ENCODE measurements at regions not wholly inside any gene's neighbourhood (a gene's known extent, or its start where the extent isn't known, plus 50 kb on each side); places are given as distances from the start of the nearest gene placed in this dataset.

DNA sequence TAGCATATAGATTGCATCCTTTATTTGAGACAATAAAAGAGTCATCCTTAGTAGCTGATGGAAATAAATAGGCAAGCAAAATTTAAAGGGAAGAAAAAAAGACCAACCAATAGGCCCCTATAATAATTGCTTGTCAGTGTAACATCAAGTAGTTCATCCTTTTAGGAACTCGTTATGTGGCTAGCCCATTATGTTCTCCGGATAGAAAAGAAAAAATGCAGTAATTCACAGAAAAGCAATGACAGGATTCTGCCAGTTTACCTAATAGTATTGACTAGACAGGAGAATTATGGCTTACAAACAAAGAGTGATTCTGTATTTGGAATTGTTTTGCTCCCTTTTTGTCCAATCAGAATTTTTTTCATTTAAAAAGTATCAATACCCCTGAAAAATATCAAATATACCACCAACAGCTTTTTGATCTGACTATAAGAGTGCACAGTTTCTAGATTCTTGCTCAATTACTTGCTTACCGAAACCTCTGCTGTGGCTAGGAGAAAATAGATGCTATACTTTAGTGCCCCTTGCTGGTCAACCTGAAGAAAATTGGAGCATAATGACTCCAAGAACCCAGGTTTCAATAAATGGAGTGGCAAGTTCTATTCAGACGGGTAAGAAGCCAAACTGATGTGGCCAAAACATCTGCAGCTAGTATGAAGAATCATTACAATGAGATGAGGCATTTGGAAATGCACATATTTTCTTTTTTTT, 91.5 kb upstream of the SASH1 start:
- DNase-seq, result no peak

DNA sequence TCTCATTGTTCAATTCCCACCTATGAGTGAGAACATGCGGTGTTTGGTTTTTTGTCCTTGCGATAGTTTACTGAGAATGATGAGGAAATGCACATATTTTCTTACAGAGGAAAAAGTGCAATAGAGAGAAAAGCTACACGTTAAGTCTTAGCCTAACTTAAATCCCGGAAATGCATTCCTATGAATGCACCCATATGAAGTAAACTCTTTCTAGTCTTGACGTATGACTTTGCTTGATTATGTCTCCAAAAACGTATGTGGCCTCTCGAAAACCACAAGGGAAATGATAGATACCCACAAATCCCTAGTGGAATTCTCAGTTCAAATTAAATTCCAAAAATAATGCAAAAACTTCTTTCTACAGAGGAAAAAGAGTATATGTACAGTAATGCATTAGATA, 90.7 kb upstream of the SASH1 start:
- DNase-seq, result no peak

DNA sequence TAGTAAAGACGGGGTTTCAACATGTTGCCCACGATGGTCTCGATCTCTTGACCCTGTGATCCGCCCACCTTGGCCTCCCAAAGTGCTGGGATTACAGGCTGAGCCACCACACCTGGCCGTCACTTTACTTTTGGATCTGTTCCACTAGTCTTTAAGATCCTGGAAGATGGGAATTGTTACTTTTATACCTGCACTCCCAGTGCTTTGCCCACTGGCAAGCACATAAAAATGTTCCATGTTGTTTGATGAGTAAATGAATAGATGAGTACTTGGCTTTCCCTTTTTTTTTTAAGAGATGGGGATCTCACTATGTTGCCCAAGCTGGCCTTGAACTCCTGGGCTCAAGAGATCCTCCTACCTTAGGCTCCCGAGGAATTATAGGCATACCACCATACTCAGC, 84.8 kb upstream of the SASH1 start:
- DNase-seq, result no peak

DNA sequence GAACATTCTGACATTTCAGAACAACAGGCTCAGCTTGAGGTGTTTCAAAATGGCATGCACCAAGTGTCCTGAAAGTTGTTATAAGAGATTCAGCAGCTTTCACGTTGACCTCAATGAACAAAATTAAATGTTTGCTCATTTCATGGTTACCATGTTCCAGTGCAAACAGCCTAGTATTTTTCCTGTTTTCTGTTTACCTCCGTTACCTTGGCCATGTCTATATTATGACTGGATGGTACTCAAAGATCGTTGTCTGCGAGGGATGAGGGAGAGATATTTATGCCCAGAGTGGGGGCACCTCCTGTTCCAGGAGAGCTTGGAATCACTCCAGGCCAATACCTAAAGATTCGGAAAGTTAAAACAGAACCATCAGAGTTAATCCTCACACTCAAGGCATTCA, 83.8 kb upstream of the SASH1 start:
- DNase-seq, result no peak

DNA sequence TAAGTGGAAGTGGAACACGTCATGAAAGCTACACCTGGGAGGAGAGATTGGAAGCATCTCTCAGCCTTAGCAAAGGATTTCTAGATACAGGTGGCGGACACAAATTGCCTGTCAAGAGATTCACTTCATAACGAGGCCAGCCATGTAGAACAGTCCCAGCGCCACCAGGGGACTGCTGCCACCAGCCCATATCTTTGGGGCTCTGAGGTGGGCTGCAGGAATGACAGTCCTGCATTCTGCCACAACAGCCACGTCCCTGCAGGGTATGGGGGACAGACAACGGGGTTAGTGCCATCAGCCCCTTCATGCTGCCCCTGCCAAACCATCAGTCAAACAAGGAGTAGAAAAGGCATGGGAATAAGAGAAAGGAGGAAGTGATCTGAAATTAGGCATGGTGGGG, 81.2 kb upstream of the SASH1 start:
- no peak for DNase-seq

- no peak for DNase-seq
These were observed 79.6 kb upstream of the SASH1 start for GRCh38 chr6:148263010-148263409.

- DNase-seq, result no peak
These were observed 78.7 kb upstream of the SASH1 start for GRCh38 chr6:148263961-148264360.

GRCh38 chr6:148265054-148265453, 77.6 kb upstream of the SASH1 start:
- no peak for DNase-seq

DNA sequence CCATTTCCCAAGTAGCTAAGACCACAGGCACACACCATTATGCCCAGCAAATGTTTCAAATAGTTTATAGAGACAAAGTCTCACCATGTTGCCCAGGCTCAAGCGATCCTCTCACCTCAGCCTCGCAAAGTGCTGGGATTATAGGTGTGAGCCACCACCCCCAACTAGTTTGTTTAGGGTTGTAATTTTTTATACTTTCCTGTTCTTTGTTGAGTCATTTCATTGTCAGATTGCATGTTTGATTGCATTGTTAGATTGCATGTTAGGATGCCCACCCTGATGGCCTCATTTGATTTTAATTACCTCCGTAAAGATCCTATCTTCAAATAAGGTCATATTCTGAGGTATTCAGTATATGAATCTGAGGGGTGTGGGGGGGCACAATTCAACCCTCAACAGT, 73.3 kb upstream of the SASH1 start:
- no peak for DNase-seq

GRCh38 chr6:148271711-148272439, 70.8 kb upstream of the SASH1 start:
- no peak for DNase-seq

- DNase-seq, result no peak
These were observed 70.0 kb upstream of the SASH1 start for GRCh38 chr6:148272597-148272996.

- no peak for DNase-seq
These were observed 68.5 kb upstream of the SASH1 start for GRCh38 chr6:148273962-148274752.

DNA sequence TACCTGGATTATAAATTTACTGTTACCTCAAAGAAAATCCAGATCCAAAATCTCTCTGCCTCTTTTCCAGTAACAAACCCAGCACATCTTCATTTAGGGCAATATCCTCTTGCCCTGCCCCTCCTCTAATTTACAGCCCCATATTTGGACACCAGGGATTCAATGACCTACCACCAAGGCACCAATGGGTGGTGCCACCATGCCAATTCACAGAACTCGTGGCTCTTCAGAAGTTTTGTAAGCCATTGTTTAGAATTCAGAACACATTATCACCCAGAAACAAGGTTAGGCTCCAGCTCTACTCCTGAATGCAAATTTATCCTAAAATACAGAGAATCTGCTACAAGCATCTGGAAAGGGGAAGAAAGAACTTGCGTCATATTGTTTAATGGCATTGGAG, 67.8 kb upstream of the SASH1 start:
- DNase-seq, result no peak

DNA sequence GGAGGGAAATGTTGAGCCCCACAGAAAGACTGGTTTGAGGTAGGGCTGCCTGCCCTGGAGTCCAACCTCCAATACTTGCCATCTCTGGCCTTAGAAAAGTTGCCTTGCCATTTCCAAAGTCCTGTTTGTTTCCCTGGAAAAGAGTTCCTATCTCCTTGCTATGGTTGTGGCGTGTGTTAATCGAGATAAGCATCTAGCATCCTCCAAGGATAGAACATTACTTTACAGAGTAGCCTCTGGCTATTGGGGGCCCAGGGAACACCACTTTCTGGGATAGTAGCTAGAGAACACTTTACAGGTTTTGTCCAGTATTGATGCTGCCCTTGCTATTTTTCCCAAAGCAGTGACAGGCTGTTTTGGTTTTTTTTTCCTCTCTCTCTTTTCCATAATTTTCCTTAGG, 57.4 kb upstream of the SASH1 start:
- DNase-seq, result no peak

DNA sequence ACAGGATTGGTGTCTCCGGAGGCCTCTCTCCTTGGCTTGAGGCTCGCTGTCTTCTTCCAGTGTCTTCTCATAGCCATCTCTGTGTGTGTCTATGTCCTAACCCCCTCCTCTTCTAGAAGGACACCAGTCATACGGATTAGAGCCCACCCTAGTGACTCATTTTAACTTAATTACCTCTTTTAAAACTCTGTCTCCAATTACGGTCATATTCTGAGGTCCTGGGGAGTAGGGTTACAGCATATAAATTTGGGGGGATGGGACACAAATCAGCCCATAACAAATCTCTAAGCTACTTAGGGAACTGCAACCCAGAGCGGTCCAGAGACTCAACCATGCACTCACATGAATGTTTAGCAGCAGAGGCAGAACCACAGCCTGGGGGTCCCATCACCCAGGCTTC, 56.1 kb upstream of the SASH1 start:
- no peak for DNase-seq

GRCh38 chr6:148287623-148288333, 54.9 kb upstream of the SASH1 start:
- DNase-seq, result no peak

DNA sequence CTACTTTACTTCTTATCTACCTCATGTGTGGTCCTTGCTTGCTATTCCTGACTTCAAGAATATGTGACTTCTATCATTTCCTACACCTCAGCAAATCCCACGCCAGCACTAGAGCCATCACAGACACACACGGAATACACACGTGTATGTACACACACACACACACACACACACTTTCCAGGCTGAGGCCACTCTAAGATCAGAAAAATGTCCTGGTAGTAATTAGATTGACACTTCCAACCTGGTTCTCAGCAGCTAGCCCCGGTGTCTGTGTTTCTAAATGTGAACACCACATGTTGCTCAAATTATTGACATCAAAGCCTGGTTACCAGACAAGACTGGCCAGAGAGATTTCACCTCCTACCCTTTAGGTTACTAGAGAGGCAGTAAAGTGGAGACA, 54.1 kb upstream of the SASH1 start:
- DNase-seq, result no peak

GRCh38 chr6:148289153-148289552, 53.5 kb upstream of the SASH1 start:
- DNase-seq, result no peak

- DNase-seq, result no peak
These were observed 50.8 kb upstream of the SASH1 start for GRCh38 chr6:148291876-148292275.

Data from occipital lobe (tissue), 1 donor.